ENCODE measurements at regions not wholly inside any gene's neighbourhood (a gene's known extent, or its start where the extent isn't known, plus 50 kb on each side); places are given as distances from the start of the nearest gene placed in this dataset.

DNA sequence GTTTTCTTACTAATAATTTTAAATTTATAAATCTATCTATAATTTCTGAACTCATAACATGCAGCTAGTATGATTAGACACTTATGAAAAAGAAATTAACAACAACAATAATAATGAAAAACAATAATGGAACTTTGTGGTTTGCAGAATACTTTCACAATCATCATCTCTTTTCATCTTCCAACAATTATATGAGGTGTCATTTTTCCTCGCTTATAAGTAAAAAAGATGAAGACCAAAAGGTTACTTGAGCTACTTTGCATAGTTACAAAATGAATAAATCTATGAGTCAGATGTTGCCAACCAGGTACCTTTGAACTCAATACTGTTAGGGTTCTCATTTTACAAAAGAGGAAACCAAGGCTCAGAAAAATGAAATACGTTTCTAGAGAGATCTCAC is 98.5 kb upstream of the ELOVL6 start:
- no peak for TF ChIP-seq CTCF (IDR thresholded peaks at IDR 0.05; ENCODE audit: insufficient read depth, low read length, missing control alignments)
- H3K4me3 ChIP-seq (ENCODE audit: low read depth, low read length) = no peak overlapping the region
- ChIA-PET CTCF (interaction anchor here (0.9 to 3.1 kb wide), 4 partner anchors 18 to 212 kb away, joined by 3 to 11 read pairs (median 4); no protein-coding TSS in a partner anchor), POLR2A (no interaction called here)
- DNase-seq (ENCODE audit: low read depth, low spot score) = no peak

DNA sequence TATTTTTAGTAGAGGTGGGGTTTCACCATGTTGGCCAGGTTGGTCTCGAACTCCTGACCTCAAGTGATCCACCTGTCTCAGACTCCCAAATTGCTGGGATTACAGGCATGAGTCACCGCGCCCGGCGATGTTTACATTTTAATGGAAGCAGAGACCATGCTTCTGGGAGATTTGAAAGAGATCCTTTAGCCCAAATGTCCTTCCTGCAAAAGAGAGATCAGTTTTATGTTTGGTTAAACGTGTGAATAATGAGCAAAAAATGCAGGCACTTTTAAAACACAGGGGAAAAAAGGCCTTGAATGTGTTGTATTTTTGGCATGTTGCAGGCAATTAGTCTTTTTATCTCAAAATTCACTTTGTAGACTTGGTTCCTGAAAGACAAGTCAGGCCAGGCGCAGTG is 95.8 kb upstream of the ELOVL6 start:
- DNase-seq (ENCODE audit: low read depth, low spot score) = no peak
- TF ChIP-seq CTCF (IDR thresholded peaks at IDR 0.05; ENCODE audit: insufficient read depth, low read length, missing control alignments) = no peak
- H3K4me3 ChIP-seq (ENCODE audit: low read depth, low read length) = no peak overlapping the region
- POLR2A ChIA-PET = no interaction called here
- CTCF ChIA-PET = no interaction called here

- no peak for DNase-seq (ENCODE audit: low read depth, low spot score)
- POLR2A ChIA-PET = no interaction called here
- CTCF ChIA-PET = no interaction called here
- no peak overlapping the region for H3K4me3 ChIP-seq (ENCODE audit: low read depth, low read length)
- no peak for TF ChIP-seq CTCF (IDR thresholded peaks at IDR 0.05; ENCODE audit: insufficient read depth, low read length, missing control alignments)
These were observed 94.8 kb upstream of the ELOVL6 start for GRCh38 chr4:110292994-110293744.

- no peak overlapping the region for H3K4me3 ChIP-seq (ENCODE audit: low read depth, low read length)
- ChIA-PET POLR2A (no interaction called here), CTCF (interaction anchor here (0.6 to 2.8 kb wide), 4 partner anchors 13 to 292 kb away, joined by 3 to 13 read pairs (median 3); no protein-coding TSS in a partner anchor)
- no peak for TF ChIP-seq CTCF (IDR thresholded peaks at IDR 0.05; ENCODE audit: insufficient read depth, low read length, missing control alignments)
- no peak for DNase-seq (ENCODE audit: low read depth, low spot score)
These were observed 92.1 kb upstream of the ELOVL6 start for GRCh38 chr4:110290511-110290910.

DNA sequence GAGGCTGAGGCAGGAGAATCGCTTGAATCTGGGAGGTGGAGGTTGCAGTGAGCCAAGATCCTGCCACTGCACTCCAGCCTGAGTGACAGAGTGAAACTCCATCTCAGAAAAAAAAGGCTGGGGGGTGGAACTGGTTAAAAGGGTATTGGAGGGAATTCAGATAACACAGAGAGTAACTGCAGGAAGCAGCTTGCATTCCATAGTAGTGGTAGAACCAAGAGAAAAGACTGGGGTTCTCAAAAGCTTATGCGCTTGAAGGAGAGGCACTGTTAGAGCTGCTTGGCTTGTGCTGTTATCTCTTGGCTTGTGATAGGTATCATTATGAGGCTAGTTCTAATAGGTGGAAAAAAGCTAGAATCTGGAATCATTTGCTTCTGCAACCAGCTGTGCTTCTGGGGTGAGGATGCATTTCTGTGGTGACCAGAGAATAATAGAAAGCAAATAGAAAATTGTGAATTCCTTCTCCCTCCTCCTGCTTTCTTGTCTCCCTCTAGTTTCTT is 91.2 kb upstream of the ELOVL6 start:
- no peak for TF ChIP-seq CTCF (IDR thresholded peaks at IDR 0.05; ENCODE audit: insufficient read depth, low read length, missing control alignments)
- ChIA-PET POLR2A (no interaction called here), CTCF (interaction anchor here (1.3 to 2.8 kb wide), 3 partner anchors 12 to 292 kb away, joined by 3 to 13 read pairs (median 3); no protein-coding TSS in a partner anchor)
- no peak overlapping the region for H3K4me3 ChIP-seq (ENCODE audit: low read depth, low read length)
- DNase-seq (ENCODE audit: low read depth, low spot score) = no peak

DNA sequence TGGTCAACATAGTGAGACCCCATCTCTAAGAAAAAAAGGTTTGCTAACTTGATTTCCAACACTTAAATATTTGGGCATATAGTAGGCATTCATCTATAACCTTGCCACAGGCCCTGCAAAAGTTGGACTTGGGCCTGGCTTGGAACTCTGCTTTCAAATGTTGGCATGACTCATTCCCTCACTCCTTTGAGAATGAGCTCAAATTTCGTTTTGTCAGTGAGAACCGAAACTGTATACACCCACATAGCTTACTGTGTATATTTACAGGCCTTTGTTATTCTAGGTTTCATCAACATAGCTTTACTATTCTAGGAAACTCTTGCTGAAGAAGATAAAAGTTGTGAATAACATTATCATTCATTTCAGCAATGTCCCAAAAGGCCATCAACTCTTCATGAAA is 88.7 kb upstream of the ELOVL6 start:
- CTCF ChIA-PET = interaction anchor here (0.9 to 1.7 kb wide), 2 partner anchors 9 to 232 kb away, joined by 3 to 7 read pairs; no protein-coding TSS in a partner anchor
- POLR2A ChIA-PET = no interaction called here
- no peak overlapping the region for H3K4me3 ChIP-seq (ENCODE audit: low read depth, low read length)
- no peak for TF ChIP-seq CTCF (IDR thresholded peaks at IDR 0.05; ENCODE audit: insufficient read depth, low read length, missing control alignments)
- DNase-seq (ENCODE audit: low read depth, low spot score) = peak; percentile 17

All from AG04449 (cell line).